IMR-90 (cell line): ENCODE measurements at regions not wholly inside any gene's neighbourhood (a gene's known extent, or its start where the extent isn't known, plus 50 kb on each side); places are given as distances from the start of the nearest gene placed in this dataset.

Source experiments
- ATAC-seq: fragments of 200-7000 bp; cut with Tn5 transposase; 2 replicates; pipeline ENCODE4 v1.9.1; 2020; ENCODE audit warnings: low read depth, mild to moderate bottlenecking, moderate library complexity
- BruUV-seq: library from RNA; stranded (reverse); fragments of 400-500 nt; replicated peaks from 2 replicates; lab custom pipeline; 2021; lab: Mats Ljungman, UMichigan
- CTCF ChIA-PET: fragments of 300-600 bp; formaldehyde crosslinking; extraction: SDS; loops from one replicate; lab custom pipeline; 2021; ENCODE audit warnings: antibody characterized with exemption; lab: Yijun Ruan, JAX
- POLR2A ChIA-PET: fragments of 300-600 bp; sonication (Branson Sonifier 250); formaldehyde crosslinking; loops from one replicate; lab custom pipeline; 2022; ENCODE audit warnings: antibody characterized with exemption; ENCODE audit not compliant: unreplicated experiment; lab: Charles Lee
- DNase-seq: peaks from one replicate; pipeline ENCODE4 v3.0.0; 2013
- H2AFZ ChIP-seq: replicated peaks from 2 replicates; pipeline ENCODE3; 2013; ENCODE audit warnings: low read length, mild to moderate bottlenecking; ENCODE audit not compliant: poor library complexity
- H2AK5ac ChIP-seq: 2 replicates; pipeline ENCODE4 v1.6.1; 2013; ENCODE audit warnings: low read depth, low read length, inconsistent platforms
- H2AK9ac ChIP-seq: replicated peaks from 2 replicates; pipeline ENCODE3; 2013; ENCODE audit warnings: mild to moderate bottlenecking, low read depth, low read length, moderate library complexity; ENCODE audit not compliant: poor library complexity
- H2BK120ac ChIP-seq: 2 replicates; pipeline ENCODE4 v1.6.1; 2013; ENCODE audit warnings: low read depth, low read length, inconsistent platforms
- H2BK15ac ChIP-seq: 3 replicates; pipeline ENCODE4 v1.6.1; 2013; ENCODE audit warnings: low read depth, low read length, inconsistent platforms
- H2BK20ac ChIP-seq: 2 replicates; pipeline ENCODE4 v1.6.1; 2013; ENCODE audit warnings: low read depth, mild to moderate bottlenecking, inconsistent platforms, low read length, moderate library complexity
- H2BK5ac ChIP-seq: 2 replicates; pipeline ENCODE4 v1.6.1; 2013; ENCODE audit warnings: mild to moderate bottlenecking, low read depth, low read length, inconsistent platforms; ENCODE audit not compliant: poor library complexity, severe bottlenecking
- H3K14ac ChIP-seq: replicated peaks from 2 replicates; pipeline ENCODE4 v1.6.1; 2013; ENCODE audit warnings: low read depth, low read length, inconsistent platforms
- H3K18ac ChIP-seq: 2 replicates; pipeline ENCODE4 v1.6.1; 2013; ENCODE audit warnings: low read depth, low read length, control low read depth
- H3K23ac ChIP-seq: 2 replicates; pipeline ENCODE4 v1.6.1; 2013; ENCODE audit warnings: low read depth, low read length, inconsistent platforms
- H3K27ac ChIP-seq: 2 replicates; pipeline ENCODE4 v1.5.1; 2013; ENCODE audit warnings: mild to moderate bottlenecking, control low read depth, low read length; ENCODE audit not compliant: insufficient read depth
- H3K27me3 ChIP-seq: 2 replicates; pipeline ENCODE4 v1.6.1; 2013; ENCODE audit warnings: low read length; ENCODE audit not compliant: control insufficient read depth, insufficient read depth
- H3K36me3 ChIP-seq: 2 replicates; pipeline ENCODE4 v1.6.1; 2013; ENCODE audit warnings: low read length, mixed read lengths; ENCODE audit not compliant: control insufficient read depth, insufficient read depth
- H3K4ac ChIP-seq: 2 replicates; pipeline ENCODE4 v1.6.1; 2013; ENCODE audit warnings: low read depth, low read length, inconsistent platforms
- H3K4me1 ChIP-seq: 2 replicates; pipeline ENCODE4 v1.6.1; 2013; ENCODE audit warnings: low read length, mixed read lengths; ENCODE audit not compliant: control insufficient read depth, insufficient read depth
- H3K4me2 ChIP-seq: 2 replicates; pipeline ENCODE4 v1.6.1; 2013; ENCODE audit warnings: low read depth, mild to moderate bottlenecking, control low read depth, low read length, moderate library complexity
- H3K4me3 ChIP-seq: 2 replicates; pipeline ENCODE4 v1.5.1; 2013; ENCODE audit warnings: low read depth, mild to moderate bottlenecking, control low read depth, low read length, moderate library complexity; ENCODE audit not compliant: insufficient read depth
- H3K56ac ChIP-seq: 2 replicates; pipeline ENCODE4 v1.6.1; 2013; ENCODE audit warnings: low read length, inconsistent platforms; ENCODE audit not compliant: insufficient read depth; ENCODE audit errors: extremely low read depth
- H3K79me1 ChIP-seq, 2 experiments: 2 replicates each; pipeline ENCODE4 v1.6.1; 2013; ENCODE audit warnings: low read length in 2 of 2, inconsistent platforms in 1 of 2, low read depth in 1 of 2
- H3K9ac ChIP-seq: 2 replicates; pipeline ENCODE4 v1.6.1; 2013; ENCODE audit warnings: low read depth, low read length, control low read depth
- H3K9me1 ChIP-seq: 2 replicates; pipeline ENCODE4 v1.6.1; 2013; ENCODE audit warnings: low read length, inconsistent platforms; ENCODE audit not compliant: insufficient read depth
- H3K9me3 ChIP-seq: 2 replicates; pipeline ENCODE4 v1.6.1; 2013; ENCODE audit warnings: low read length; ENCODE audit not compliant: control insufficient read depth, insufficient read depth
- H4K20me1 ChIP-seq: 2 replicates; pipeline ENCODE4 v1.6.1; 2013; ENCODE audit warnings: low read length, inconsistent platforms; ENCODE audit not compliant: insufficient read depth
- H4K5ac ChIP-seq: 2 replicates; pipeline ENCODE4 v1.6.1; 2013; ENCODE audit warnings: mild to moderate bottlenecking, low read depth, low read length, control low read depth
- H4K8ac ChIP-seq, 2 experiments: 2 replicates each; pipeline ENCODE4 v1.6.1; 2013; ENCODE audit warnings: low read depth in 2 of 2, low read length in 2 of 2, control low read depth in 1 of 2, inconsistent platforms in 1 of 2
- H4K91ac ChIP-seq: 2 replicates; pipeline ENCODE4 v1.6.1; 2013; ENCODE audit warnings: low read depth, low read length, inconsistent platforms; ENCODE audit not compliant: insufficient read depth
- BHLHE40 ChIP-seq: fragments of 150-350 bp; IDR thresholded peaks from 2 replicates; pipeline ENCODE4 v1.6.1; 2016; ENCODE audit warnings: mild to moderate bottlenecking, low read depth, low read length
- CEBPB ChIP-seq: IDR thresholded peaks from 2 replicates; pipeline ENCODE4 v1.6.1; 2012; ENCODE audit warnings: low read depth, low read length, improper control_type of control experiment
- FOS ChIP-seq: fragments of 150-350 bp; IDR thresholded peaks from 2 replicates; pipeline ENCODE4 v1.6.1; 2016; ENCODE audit warnings: low read depth, low read length
- MXI1 ChIP-seq: IDR thresholded peaks from 2 replicates; pipeline ENCODE4 v1.6.1; 2012; ENCODE audit warnings: low read depth, mild to moderate bottlenecking, low read length, moderate library complexity, borderline replicate concordance
- RAD21 ChIP-seq: IDR thresholded peaks from 2 replicates; pipeline ENCODE4 v1.6.1; 2012; ENCODE audit warnings: low read length, improper control_type of control experiment
- RCOR1 ChIP-seq: IDR thresholded peaks from 2 replicates; pipeline ENCODE4 v1.6.1; 2012; ENCODE audit warnings: mild to moderate bottlenecking, low read length, improper control_type of control experiment; ENCODE audit not compliant: insufficient replicate concordance
- WGBS, 2 experiments: methylation state at CpG; one replicate each; pipeline versions ENCODE4 v1.1.5 to v1.1.7; 2013; ENCODE audit warnings: missing lambda C conversion rate in 2 of 2; ENCODE audit not compliant: insufficient read length in 1 of 2; ENCODE audit errors: extremely low coverage in 2 of 2; 5-methylcytosine and 5-hydroxymethylcytosine counted together
- dilution Hi-C: fragments of 300-500 bp; cut with HindIII; formaldehyde crosslinking; loops from one replicate; pipeline ENCODE4 v1.14.3; 2018; ENCODE audit warnings: low sequenced_read_pairs; ENCODE audit not compliant: unreplicated experiment
- in situ Hi-C: fragments of 300-500 bp; cut with MboI; formaldehyde crosslinking; loops from 3 replicates; pipeline ENCODE4 v1.14.3; 2019; ENCODE audit warnings: low sequenced_read_pairs, inconsistent platforms, mixed read lengths
- intact Hi-C: fragments of 100-400 bp; cut with micrococcal nuclease; formaldehyde crosslinking; loops from 2 replicates; pipeline ENCODE4 v1.10.0; 2022
- TF ChIP-seq, protein P1 (sequence below): conservative IDR thresholded peaks from 2 replicates; pipeline ENCODE4 v1.5.1; 2012; ENCODE audit warnings: mild to moderate bottlenecking, low read depth, low read length, improper control_type of control experiment
- TF ChIP-seq, protein P2 (sequence below): fragments of 150-350 bp; IDR thresholded peaks from 2 replicates; pipeline ENCODE4 v1.6.1; 2017; ENCODE audit warnings: mild to moderate bottlenecking, antibody characterized with exemption, low read length, low read depth

DNA sequence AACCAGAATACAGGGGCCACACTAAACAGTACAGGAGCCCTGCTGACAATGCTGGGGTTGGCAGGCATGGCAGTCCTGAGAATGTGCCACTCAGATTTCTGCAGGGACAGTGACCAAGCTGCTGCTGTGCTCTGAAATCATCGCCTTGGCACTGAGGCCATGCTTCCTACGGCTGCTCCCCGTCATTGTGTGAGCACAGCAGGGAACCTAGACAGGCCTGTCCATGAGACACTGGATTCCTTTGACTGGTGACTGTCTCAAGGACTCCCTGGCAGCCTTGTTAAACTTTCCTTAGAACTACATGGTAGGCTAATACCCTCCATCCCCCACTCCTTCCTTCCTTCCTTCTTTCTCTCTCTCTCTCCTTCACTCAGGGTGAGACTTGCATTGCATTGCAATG lies 111.4 kb downstream of the LUZP4 start:
- WGBS, 2 experiments = 71% methylated on average over 3 of the region's 3 CpGs; no CpG with 5 or more reads in 1 of the 2 experiments
- CTCF ChIA-PET = interaction anchor here (0.6 kb wide), 1 partner anchor 173 kb away, joined by 3 read pairs; no protein-coding TSS in a partner anchor
- POLR2A ChIA-PET = no interaction called here

More for the DNA sequence above, 111.4 kb downstream of the LUZP4 start:
- no peak overlapping the region for H2AFZ ChIP-seq
- H4K8ac ChIP-seq = no peak overlapping the region
- no peak overlapping the region for H2AK5ac ChIP-seq
- H3K4me2 ChIP-seq = no peak overlapping the region
- no peak overlapping the region for H4K91ac ChIP-seq
- H3K9ac ChIP-seq = no peak overlapping the region
- no peak overlapping the region for H3K14ac ChIP-seq
- peaks cover 4% of the 10 kb centered on the region for H3K27me3 ChIP-seq
- DNase-seq (no peak), ATAC-seq (no peak)
- dilution Hi-C loops = no loop called here
- H2BK20ac ChIP-seq = no peak overlapping the region
- no peaks in the 10 kb centered on the region for H3K79me1 ChIP-seq
- intact Hi-C loops = no loop called here
- no peak overlapping the region for H3K4ac ChIP-seq
- H3K27ac ChIP-seq = no peak overlapping the region
- H3K4me3 ChIP-seq = no peak overlapping the region
- H3K56ac ChIP-seq = no peak overlapping the region
- no peak overlapping the region for H2BK5ac ChIP-seq
- no peaks in the 10 kb centered on the region for H3K9me3 ChIP-seq
- no peak overlapping the region for H2BK15ac ChIP-seq
- no peak for TF ChIP-seq MXI1
- no peak for TF ChIP-seq RCOR1
- TF ChIP-seq, protein P1, sequence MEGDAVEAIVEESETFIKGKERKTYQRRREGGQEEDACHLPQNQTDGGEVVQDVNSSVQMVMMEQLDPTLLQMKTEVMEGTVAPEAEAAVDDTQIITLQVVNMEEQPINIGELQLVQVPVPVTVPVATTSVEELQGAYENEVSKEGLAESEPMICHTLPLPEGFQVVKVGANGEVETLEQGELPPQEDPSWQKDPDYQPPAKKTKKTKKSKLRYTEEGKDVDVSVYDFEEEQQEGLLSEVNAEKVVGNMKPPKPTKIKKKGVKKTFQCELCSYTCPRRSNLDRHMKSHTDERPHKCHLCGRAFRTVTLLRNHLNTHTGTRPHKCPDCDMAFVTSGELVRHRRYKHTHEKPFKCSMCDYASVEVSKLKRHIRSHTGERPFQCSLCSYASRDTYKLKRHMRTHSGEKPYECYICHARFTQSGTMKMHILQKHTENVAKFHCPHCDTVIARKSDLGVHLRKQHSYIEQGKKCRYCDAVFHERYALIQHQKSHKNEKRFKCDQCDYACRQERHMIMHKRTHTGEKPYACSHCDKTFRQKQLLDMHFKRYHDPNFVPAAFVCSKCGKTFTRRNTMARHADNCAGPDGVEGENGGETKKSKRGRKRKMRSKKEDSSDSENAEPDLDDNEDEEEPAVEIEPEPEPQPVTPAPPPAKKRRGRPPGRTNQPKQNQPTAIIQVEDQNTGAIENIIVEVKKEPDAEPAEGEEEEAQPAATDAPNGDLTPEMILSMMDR = no peak
- no peak for TF ChIP-seq RAD21
- no peak for TF ChIP-seq BHLHE40
- TF ChIP-seq FOS = no peak
- TF ChIP-seq, protein P2, sequence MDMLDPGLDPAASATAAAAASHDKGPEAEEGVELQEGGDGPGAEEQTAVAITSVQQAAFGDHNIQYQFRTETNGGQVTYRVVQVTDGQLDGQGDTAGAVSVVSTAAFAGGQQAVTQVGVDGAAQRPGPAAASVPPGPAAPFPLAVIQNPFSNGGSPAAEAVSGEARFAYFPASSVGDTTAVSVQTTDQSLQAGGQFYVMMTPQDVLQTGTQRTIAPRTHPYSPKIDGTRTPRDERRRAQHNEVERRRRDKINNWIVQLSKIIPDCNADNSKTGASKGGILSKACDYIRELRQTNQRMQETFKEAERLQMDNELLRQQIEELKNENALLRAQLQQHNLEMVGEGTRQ = no peak
- no peak for TF ChIP-seq CEBPB
- no peak overlapping the region for H2AK9ac ChIP-seq
- no TSS peak for BruUV-seq
- H3K9me1 ChIP-seq = 0 out of 2 replicates have a peak, but pooled peaks cover 3% of the 10 kb centered on the region
- no peak overlapping the region for H3K18ac ChIP-seq
- H2BK120ac ChIP-seq = no peak overlapping the region
- H4K5ac ChIP-seq = no peak overlapping the region
- H3K23ac ChIP-seq = no peak overlapping the region
- in situ Hi-C loops = no loop called here
- no peaks in the 10 kb centered on the region for H3K36me3 ChIP-seq
- H3K4me1 ChIP-seq = no peaks in the 10 kb centered on the region
- no peaks in the 10 kb centered on the region for H4K20me1 ChIP-seq
